Stimulated activated CD4-positive, alpha-beta T cell treated with anti-CD3 and anti-CD28 coated beads, Interleukin-4, amount 100 ng/mL, for 48 hours (primary cell): ENCODE measurements at regions not wholly inside any gene's neighbourhood (a gene's known extent, or its start where the extent isn't known, plus 50 kb on each side); places are given as distances from the start of the nearest gene placed in this dataset.
A peak's percentile ranks its signal among the peaks of the same experiment; 100 is the strongest.

ENCODE experiments used
- DNase-seq, 2 donors: peaks; one replicate each; pipeline ENCODE4 v3.0.0-alpha.2; 2020; ENCODE audit warnings: low read depth in 2 of 2

DNA sequence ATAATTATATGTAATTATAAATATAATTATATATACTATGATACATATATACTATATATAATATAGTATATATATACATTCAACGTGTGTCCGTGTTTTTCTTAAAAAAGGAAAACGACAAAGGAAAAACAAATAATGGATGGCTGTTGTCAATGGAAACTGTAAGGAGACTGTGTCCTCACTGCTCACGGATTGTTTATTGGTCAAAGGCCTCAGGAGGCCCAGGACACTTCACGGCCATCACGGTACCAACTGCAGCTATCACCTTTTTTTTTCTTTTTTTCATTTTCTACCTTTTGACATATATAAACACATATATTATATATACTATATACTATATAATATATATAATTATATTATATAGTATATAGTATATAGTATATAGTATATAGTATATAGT is 113.4 kb downstream of the SPTSSA start:
- DNase-seq, result no peak

DNA sequence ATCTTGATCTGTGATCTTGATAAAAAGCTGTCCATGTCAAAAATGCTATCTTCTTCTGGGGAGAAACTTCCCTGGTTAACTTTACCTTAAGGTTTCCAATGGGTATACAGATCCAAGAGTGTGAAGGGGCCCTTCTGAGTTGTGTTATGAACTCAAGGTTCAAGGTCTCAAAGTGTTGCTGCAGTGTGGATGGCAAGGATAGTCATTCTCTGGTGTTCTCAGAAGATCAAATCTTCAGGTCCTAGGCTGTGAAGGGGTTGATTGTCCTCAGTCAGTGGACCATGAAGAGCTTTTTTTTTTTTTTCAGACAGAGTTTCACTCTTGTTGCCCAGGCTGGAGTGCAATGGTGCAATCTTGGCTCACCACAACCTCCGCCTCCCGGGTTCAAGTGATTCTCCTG is 114.4 kb downstream of the SPTSSA start:
- DNase-seq, result no peak

DNA sequence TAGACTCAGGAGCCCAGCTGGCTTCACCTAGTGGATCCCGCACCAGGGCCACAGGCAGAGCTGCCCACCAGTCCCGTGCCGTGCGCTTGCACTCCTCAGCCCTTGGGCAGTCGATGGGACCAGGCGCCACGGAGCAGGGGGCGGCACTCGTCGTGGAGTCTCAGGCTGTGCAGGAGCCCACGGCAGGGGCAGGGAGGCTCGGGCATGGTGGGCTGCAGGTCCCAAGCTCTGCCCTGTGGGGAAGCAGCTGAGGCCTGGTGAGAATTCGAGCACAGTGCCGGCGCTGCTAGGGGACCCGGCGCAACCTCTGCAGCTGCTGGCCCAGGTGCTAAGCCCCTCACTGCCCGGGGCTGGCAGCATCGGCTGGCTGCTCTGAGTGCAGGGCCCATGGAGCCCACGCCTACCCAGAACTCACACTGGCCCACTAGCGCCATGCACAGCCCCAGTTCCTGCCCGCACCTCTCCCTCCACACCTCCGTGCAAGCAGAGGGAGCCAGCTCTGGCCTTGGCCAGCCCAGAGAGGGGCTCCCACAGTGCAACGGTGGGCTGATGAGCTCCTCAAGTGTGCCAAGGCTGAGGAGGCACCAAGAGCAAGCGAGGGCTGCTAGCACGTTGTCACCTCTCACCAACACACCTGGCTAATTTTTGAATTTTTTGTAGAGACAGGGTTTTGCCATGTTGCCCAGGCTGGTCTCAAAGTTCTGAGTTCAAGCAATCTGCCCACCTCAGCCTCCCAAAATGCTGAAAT is 116.1 kb downstream of the SPTSSA start:
- DNase-seq, result no peak

DNA sequence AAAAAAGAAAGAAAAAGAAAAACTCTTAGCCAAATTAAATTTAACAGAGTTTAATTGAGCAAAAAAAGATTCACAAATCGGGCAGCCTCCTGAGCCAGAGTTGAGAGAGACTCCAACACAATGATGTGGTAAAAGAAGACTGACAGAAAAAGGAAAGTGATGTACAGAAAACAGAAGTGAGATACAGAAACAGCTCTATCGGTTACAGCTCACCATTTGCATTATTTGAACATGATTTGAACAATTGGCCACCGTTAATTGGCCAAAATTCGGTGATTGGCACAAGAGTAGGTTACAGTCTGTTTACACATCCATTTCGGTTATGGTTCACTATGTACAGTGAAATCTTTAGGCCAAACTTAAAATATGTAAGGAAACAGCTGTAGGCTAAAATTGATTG is 117.7 kb downstream of the SPTSSA start:
- no peak for DNase-seq

DNA sequence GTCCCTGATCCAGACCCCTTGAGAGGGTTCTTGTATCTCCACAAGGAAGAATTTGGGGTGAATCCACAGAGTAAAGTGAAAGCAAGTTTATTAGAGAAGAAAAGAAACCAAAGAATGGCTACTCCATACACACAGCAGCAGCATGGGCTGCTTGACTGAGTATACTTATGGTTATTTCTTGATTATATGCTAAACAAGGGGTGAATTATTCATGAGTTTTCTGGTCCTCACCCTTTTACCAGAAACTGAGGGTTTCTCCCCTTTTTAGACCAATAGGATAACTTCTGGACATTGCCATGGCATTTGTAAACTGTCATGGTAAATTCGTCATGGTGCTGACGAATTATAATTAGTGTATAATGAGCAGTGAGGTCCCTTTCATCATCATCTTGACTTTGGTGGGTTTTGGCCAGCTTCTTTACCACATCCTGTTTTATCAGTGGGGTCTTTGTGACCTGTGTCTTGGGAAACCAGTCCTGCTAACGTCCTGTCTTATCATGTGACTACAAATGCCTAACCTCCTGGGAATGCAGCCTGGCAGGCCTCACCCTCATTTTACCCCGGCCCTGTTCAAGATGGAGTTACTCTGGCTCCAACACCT is 121.9 kb downstream of the SPTSSA start:
- DNase-seq, result no peak

DNA sequence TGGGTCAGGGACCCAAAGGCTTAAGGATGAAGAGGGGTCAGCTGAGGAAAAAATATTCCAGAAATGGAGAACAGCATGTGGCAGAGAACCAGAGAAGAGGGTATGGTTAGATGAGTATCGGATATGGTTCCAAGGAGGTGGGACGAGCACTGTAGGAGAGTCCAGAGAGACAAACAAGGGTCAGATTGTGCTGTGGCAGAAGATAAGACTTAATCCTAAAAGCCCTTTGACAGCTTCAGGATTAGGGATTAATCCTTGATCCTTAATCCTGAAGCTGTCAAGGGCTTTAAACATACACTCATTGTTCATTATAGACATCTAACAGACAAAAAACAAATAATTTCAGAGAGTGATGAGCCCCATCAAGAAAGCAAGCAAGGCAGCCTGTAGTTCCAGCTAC is 124.0 kb downstream of the SPTSSA start:
- DNase-seq, result no peak

DNA sequence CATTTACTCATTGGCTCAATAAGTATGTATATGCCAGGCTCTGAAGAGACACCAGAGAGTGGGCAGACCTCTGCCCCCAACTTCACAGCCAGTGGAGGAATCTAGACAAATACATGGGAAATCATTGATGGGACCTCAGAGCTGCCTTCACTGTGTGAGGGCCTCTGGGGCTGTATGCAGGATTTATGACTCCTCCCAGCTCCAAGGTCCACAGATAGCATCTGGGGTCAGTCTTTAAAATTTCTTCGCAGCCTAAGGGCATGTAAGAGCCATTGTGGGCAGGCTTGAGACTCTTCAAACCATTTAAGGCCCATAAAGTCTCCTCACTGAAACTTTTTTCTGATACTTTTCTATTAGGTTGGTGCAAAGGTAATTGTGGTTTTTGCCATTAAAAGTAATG is 125.5 kb downstream of the SPTSSA start:
- DNase-seq, result no peak

DNA sequence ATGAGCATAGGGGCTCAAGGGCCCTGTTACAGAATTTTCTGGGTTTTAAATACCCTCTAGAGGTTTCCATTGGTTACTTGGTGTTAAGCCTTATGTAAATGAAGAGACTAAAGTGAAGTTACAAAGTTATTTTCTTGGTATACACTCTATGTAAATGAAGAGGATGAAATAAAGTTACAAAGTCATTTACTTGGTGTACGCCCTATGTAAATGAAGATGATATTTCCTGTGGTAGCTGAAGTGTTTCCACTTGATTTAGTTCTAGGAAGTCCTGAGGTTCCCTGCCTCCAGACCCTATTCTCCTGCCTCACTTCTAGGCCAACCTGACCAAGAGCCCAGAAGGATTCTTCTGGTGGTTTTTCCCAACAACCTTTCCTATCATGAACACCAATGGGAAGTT is 126.1 kb downstream of the SPTSSA start:
- DNase-seq, result no peak

DNA sequence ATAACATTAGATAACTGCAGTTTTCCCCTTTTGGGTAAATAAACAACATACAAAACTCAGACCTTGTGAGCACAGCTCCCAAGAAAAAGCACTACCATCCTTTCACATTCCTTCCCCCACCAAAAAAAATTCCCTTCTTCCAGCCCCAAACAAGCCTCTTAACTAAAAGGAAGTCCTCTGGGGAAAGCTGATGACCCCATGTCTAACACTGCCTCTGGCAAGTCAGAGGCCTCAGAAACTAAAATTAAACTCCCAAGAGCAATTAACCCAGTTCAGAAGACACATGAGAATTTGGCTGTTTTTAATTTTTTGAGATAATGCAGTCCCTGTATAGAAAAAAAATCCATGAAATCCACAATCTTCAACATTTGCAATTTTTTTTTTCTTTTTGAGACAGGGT is 127.7 kb downstream of the SPTSSA start:
- no peak for DNase-seq

DNA sequence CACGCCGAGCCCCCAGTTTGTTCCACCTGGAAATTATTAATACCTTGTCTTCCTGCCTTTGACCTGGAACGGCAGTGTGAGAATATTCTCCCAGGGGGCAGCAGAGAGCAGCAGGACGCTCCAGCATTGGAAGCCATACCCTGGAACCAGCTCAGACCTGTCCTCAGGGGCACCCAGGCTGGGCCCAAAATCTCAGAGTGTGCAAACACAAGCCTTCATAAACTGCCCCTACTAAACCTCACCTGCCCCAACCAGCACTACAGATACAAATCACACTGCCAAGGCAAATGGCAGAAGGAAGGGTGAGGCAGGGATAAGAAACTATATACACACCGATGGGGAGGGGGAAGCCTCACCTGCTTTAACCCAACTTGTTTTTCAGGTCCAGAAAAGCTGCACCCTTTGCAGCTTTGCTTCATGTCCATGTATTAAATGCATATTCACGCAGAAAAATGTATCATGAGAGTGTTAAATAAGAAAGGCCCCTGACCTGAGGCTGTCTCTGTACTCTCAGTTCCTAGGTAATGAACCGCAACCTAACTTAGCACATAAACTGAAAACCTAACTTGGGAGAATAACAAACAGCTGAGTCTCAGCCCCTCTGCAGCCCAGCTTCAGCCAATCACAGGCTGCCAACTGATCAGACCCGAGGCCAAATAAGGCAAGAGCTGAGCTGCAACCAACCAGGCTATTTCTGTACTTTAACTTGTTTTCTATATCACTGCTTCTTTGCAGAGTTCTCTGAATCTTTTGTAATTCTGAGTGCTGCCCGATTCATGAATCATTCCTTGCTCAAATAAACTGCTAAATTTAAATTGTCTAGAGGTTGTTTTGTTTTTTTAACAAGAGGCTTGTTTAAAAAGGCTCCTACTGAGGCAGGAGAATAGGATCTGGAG is 130.1 kb downstream of the SPTSSA start:
- peak; percentile 44 to 65 for DNase-seq

DNA sequence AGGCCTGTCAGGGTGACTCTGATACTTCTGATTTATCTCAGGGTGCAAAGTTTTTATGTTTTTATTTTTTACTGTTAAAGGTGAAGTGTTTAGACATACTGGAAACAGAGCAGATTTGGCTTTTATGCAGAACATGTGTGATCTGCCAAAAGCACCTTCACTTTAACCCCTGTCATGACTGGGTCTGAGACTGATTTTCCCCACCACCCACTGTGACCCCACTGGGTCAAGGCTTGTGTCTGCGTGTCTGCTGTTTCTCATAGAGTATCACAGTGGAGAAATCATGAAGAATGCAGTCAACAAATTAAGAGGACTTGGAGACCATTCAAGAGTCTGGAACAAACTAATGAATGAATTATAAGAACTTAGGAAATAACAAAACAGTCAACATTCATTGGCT is 131.2 kb downstream of the SPTSSA start:
- DNase-seq, result no peak

DNA sequence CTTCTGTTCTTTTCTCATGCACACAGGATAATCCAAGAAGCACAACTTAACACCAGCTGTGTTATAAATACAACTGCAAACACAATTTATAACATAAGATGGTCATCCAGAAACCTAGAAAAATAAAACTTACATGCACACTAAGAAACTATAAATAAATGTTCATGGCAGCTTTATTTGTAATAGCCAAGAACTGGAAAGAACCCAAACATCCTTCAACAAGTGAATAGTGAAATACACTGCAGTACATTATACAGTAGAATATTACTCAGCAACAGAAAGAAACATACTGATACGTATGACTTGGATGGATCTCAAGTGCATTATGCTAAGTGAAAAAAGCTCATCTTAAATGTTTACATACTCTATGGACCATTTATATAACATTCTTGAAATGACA is 132.7 kb downstream of the SPTSSA start:
- no peak for DNase-seq

DNA sequence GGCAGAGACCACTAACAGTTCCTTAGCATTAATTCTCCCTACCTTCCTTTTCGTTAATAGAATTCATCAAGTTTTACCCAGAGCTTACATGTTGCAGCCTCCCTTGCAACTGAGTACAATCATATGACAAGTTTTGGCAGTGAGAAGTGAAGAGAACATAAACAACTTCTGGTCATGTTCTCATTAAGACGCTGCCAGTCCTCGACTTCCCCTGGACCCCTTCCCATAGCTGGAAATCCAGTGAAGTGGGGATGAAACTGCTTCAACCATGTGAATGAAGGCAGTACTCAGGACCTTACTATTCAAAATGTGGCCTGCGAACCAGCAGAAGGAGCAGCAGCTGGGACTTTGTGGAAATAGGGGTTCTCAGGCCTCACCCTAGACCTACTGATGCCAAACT is 133.9 kb downstream of the SPTSSA start:
- DNase-seq, result no peak

DNA sequence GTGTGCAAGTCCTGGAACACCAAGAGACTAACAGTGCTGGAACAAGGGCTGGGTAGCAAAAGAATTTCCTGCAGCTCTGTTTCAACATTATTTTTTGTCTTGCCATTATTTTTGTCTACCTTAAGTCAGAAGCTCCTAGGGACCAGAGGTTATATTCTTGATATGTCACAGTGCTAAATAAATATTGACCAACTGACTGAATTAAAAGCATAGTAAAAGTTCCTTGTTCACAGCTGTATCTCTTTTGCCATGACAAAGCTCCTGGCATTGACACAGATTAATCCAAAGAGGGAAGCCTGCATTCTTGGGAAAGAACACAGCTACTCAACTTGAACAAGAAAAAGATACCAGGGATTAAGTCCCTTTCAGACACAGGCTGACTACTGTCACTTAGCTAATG is 136.5 kb downstream of the SPTSSA start:
- DNase-seq, result no peak

DNA sequence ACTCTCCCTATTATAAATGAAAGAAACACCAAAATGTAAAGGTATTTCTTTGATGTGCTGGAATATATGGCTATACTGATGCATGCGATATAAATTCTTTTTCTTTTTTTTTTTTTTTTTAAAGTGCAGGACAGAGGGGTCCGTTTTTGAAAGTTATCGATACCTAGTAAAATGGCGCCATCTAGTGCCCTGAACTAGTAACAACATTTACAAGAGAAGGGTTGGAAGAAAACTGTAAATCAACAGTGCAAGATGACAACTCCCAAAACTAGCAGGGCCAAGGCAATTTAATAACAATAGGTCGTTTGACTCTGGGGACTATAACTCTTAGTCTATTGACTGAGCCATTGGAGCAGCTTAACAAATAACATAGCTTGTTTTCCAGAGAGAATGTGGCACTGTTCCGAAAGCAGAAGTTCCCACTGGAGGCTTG is 137.7 kb downstream of the SPTSSA start:
- no peak for DNase-seq

DNA sequence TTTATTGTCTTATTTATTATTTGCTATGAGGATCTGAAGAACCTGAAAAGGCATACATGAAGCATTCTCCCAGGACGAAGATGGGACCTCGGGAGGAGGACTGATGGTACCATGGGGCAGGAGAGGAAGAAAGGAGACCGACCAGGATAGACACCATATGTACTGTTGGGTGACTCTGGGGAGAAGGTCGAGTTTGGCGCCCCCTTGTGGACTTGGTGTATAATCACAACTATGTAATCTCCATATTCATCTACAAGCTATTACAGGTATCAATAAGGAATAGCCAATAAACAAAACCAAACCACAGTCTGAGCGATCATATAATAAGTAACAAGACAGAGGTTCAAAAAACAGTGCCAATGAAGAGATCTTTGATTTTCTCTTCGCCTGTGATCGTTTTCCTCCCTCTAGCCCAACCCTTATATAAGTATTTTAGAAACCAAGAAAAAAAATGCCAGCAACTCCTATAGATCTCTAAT is 139.1 kb downstream of the SPTSSA start:
- DNase-seq, result peak; percentile 59 to 78

DNA sequence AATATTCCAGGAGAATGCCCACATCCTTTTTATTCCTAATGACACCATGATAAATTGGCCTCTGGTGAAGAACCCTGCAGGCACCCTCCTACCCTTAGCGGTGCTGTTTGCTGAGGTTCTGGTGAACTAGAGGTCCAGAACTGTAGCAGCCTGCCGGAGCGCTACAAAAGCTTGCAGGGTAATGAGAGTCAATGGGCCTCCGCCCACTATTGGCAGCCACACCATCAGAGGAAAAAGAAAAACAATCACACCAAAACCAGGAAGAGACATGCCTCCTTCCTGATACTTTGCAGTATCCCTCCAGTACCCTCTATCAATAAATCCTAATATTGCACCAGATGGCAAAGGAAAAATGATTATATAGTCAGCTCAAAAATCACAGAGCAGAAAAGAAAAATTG is 142.9 kb downstream of the SPTSSA start:
- DNase-seq, result no peak

DNA sequence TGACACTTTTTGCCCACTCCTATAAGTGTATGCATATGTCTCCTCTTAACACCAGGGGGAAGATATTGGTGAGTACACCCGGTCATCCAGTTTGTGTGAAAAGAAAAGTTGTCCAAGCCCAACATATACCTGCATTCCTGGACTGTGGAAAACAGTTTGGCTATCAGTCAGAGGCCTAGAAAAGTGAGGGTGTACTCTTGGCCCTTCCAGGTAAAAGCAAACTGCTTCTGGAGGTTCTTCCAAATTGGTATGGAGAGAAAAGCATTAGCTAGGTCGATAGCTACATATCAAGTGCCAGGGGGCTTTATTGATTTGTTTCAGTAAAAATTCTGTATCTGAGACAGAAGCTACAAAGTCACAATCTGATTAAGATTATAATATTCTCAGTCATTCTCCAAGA is 144.0 kb downstream of the SPTSSA start:
- DNase-seq, result no peak

DNA sequence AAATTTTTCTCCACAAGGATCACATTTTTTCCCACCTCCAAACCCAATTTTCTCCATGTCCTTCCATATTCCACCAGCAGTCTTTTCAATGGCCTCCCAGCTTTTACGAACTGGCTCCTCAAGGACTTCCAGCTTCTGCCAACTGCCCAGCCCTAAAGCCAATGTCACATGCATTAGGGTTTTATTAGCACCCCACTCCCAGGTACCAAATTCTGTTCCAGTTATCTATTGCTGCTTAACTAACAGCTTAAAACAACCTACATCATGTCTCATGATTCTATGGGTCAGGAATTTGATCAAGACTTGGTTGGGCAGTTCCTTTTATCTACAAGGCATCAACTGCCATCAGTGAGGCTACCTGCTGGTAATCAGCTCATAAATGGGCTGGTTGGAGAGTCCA is 151.3 kb downstream of the SPTSSA start:
- DNase-seq, result no peak

DNA sequence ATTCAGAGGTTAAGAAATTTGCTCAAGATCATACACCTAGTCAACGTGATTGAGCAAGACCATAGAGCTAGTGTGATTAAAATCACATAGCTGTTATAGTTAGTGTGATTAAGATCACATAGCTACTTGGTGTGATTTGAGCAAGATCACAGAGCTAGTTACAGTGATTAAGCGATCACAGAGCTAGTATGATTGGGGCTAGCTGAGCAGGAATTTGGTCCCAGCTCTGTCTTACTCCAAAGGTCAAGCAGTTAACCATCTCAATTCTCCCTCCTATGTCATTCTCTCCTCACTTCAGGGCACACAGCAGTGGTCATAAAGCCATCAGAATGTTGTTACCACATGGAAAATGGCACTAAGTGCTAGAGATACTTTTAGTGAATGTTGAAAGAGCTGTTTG is 158.2 kb downstream of the SPTSSA start:
- no peak for DNase-seq

DNA sequence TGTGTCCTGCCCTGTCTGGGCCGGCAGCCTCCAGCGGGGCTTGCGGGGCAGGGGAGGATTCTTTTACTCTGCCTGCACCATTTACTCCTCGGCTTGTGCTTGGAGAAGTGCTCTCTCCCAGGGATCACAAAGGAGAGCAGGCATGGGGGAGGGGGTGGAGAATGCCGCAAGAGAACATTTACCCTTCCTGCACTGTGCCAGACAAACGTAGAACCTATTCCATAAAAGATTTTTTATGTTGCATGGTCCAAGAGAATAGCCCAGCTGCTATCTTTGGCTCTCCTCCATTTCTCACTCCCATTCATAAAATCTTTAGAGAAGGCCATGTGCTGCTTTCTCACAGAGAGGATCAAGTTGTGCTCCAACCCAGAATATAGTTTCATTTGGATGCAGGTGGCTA is 159.4 kb downstream of the SPTSSA start:
- DNase-seq, result no peak

DNA sequence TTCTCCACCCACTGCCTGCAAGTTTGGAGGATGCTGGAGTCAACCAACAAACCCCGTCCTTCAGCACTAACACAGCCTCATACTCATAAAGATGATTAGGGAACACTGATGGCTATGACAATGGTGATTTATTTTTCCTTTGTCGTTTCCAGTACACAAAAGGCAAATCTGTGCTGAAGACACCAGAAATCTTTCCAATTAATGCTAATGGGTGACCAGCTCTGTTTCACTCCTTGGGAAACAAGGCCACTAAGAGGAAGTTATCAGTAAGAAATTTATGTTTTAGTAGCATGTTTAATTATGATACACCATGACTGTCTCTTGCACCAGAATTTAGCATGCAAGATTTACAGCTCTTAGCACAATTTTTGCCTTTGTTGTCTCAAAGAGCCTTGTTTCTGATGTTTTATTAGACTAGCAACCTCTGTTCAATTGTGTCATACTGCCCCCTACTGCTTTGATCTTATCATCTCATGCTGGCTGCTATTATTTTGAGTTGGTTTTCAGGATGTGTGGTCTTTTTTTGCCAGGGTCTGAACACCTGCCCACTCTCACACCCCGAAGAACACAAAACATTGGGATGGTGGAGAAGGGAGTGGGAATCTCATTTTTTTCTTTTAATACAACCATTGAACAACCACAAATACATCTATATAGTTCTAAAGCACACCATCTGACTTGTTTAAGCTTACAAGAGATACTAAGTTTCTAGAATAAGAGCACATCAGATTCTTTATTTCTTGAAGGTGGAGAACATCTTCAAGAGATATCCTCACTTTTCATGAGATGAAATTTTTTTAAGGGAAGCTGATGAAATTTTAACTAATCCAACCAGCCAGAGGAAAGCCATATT is 160.9 kb downstream of the SPTSSA start:
- no peak for DNase-seq
